ENCODE measurements at regions not wholly inside any gene's neighbourhood (a gene's known extent, or its start where the extent isn't known, plus 50 kb on each side); places are given as distances from the start of the nearest gene placed in this dataset.

DNA sequence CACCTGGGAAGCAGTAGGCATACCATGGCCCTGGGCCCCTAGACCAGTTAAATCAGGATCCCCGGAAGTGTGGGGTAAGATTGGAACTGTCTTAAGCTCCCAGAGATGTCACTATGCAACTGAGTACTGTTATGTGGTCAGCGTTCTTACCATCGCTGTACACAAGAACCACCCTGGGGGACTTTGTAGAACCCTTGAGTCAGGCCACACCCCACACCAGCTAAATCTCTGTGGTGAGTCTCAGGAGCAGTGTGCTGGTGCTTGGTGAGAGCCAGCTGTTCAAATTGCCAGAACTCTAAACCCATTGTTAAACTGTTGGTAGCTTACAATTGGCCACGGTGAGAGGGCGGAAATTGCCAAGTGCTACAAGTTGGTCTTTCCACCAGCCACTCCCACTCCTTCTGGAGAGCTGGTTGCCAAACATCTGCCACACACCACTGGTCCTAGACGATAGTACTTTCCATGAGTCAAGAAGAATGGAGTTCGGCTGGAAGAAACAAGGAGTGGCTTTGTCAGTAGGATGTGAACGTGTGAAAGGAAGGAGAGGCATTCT, 80.5 kb upstream of the SYNDIG1 start:
- 65% methylated on average over 6 of the region's 8 CpGs for WGBS
- no peak for DNase-seq (ENCODE audit: low spot score)
- TF ChIP-seq POLR2AphosphoS5 (IDR thresholded peaks at IDR 0.05) (no peak), CTCF (IDR thresholded peaks at IDR 0.05) (no peak), POLR2A (IDR thresholded peaks at IDR 0.05) (no peak)

DNA sequence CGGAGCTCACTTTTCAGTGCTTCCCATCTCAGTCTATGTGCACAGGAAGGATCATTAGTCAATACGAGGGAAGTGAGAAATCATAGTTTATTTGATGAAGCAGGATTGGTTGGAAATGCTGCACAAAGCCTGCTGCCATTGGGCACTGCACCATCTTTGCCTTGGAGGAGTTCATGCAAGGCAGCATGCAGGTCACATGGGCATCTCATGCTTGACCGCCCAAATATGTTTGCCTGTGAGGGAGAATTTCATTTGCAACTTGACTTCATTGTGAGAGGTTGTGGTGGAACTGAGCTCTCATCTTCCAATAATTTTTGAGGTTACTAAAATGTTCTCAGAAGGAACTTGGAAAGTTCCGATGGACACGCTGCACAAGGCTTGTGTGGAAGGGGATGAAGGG, 83.9 kb upstream of the SYNDIG1 start:
- no peak overlapping the region for H3K27ac ChIP-seq
- no peak for DNase-seq (ENCODE audit: low spot score)

More for the DNA sequence above, 80.5 kb upstream of the SYNDIG1 start:
- Histone ChIP-seq H3K36me3 (no peaks in the 10 kb centered on the region), H3K4me3 (no peak overlapping the region), H3K27me3 (replicated peaks; ENCODE audit: insufficient read depth) (no peaks in the 10 kb centered on the region), H3K27ac (no peak overlapping the region), H3K4me1 (replicated peaks) (no peaks in the 10 kb centered on the region), H3K9me3 (no peaks in the 10 kb centered on the region)
- intact Hi-C loops (cut with DNase I), result no loop called here

GRCh38 chr20:24384865-24385264, 84.6 kb upstream of the SYNDIG1 start:
- Histone ChIP-seq H3K27me3 (replicated peaks; ENCODE audit: insufficient read depth) (no peaks in the 10 kb centered on the region), H3K4me1 (replicated peaks) (no peaks in the 10 kb centered on the region), H3K36me3 (no peaks in the 10 kb centered on the region), H3K4me3 (no peak overlapping the region), H3K27ac (no peak overlapping the region), H3K9me3 (no peaks in the 10 kb centered on the region)
- 85% methylated on average over 5 of the region's 5 CpGs for WGBS
- TF ChIP-seq POLR2AphosphoS5 (IDR thresholded peaks at IDR 0.05), result no peak
- no peak for TF ChIP-seq POLR2A (IDR thresholded peaks at IDR 0.05)
- TF ChIP-seq CTCF (IDR thresholded peaks at IDR 0.05), result no peak
- intact Hi-C loops (cut with DNase I), result no loop called here
- no peak for DNase-seq (ENCODE audit: low spot score)

More for the DNA sequence above, 83.9 kb upstream of the SYNDIG1 start:
- WGBS, result 91% methylated on average over 5 of the region's 5 CpGs
- H3K27me3 ChIP-seq (replicated peaks; ENCODE audit: insufficient read depth), result no peaks in the 10 kb centered on the region
- no peaks in the 10 kb centered on the region for H3K4me1 ChIP-seq (replicated peaks)
- H3K9me3 ChIP-seq, result no peaks in the 10 kb centered on the region
- no peaks in the 10 kb centered on the region for H3K36me3 ChIP-seq
- intact Hi-C loops (cut with DNase I), result no loop called here
- TF ChIP-seq POLR2AphosphoS5 (IDR thresholded peaks at IDR 0.05), result no peak
- no peak overlapping the region for H3K4me3 ChIP-seq

DNA sequence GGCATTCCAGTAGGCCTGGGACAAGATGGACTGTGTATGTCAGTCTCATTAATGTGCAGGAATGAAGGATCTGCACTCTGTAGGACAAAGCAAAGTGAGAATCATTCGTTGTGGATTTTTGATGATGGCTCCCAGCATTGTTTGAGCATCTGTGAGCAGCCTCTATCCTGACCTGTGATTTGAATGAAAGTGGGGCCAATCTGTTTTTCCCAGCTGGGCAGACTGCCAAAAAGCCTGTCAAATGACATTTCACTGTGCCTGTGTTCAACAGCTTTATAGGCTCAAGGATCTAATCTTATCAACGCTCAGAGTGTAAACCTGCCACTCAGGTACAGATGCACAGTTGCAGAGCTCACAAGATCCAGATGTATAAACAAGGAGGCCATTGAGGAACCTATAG, 86.7 kb upstream of the SYNDIG1 start:
- no peaks in the 10 kb centered on the region for H3K9me3 ChIP-seq
- no peak for TF ChIP-seq CTCF (IDR thresholded peaks at IDR 0.05)
- TF ChIP-seq POLR2A (IDR thresholded peaks at IDR 0.05), result no peak
- no peak for TF ChIP-seq POLR2AphosphoS5 (IDR thresholded peaks at IDR 0.05)
- H3K36me3 ChIP-seq, result no peaks in the 10 kb centered on the region
- no peak overlapping the region for H3K27ac ChIP-seq
- no peak overlapping the region for H3K4me3 ChIP-seq
- no peaks in the 10 kb centered on the region for H3K4me1 ChIP-seq (replicated peaks)
- 6% methylated on average over 2 of the region's 2 CpGs for WGBS
- no peak for DNase-seq (ENCODE audit: low spot score)
- H3K27me3 ChIP-seq (replicated peaks; ENCODE audit: insufficient read depth), result peaks cover 1% of the 10 kb centered on the region
- intact Hi-C loops (cut with DNase I), result no loop called here

DNA sequence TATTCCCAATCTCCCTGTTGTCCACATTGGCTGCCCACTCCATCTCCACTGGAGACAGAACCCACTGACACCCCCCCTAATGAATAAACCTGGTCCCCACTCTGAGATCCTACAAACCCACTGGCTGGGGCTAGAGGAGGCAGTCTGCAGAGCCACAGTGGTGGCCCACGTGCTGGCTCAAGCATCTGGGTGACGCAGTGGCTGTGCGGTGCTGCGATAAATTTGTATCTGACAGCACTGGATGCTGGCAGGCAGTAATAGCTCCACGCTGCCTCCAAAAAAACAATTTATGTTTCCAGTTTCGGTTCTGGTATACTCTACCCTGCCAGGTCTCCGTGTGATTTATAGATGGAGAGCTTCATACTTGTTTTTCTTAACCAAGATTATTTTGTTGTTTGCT, 87.1 kb upstream of the SYNDIG1 start:
- TF ChIP-seq POLR2A (IDR thresholded peaks at IDR 0.05) (no peak), POLR2AphosphoS5 (IDR thresholded peaks at IDR 0.05) (peak; percentile 14), CTCF (IDR thresholded peaks at IDR 0.05) (no peak)
- no peak for DNase-seq (ENCODE audit: low spot score)
- intact Hi-C loops (cut with DNase I), result no loop called here
- H3K4me3 ChIP-seq, result no peak overlapping the region
- no peaks in the 10 kb centered on the region for H3K9me3 ChIP-seq
- H3K36me3 ChIP-seq, result no peaks in the 10 kb centered on the region
- H3K27ac ChIP-seq, result no peak overlapping the region
- peaks cover 1% of the 10 kb centered on the region for H3K27me3 ChIP-seq (replicated peaks; ENCODE audit: insufficient read depth)
- 16% methylated on average over 7 of the region's 7 CpGs for WGBS
- H3K4me1 ChIP-seq (replicated peaks), result no peaks in the 10 kb centered on the region

Data from prostate gland (tissue), 2 donors.